H4 (cell line): ENCODE measurements at regions not wholly inside any gene's neighbourhood (a gene's known extent, or its start where the extent isn't known, plus 50 kb on each side); places are given as distances from the start of the nearest gene placed in this dataset.
"Not testable (repeated sequence)": the region's sequence is repeated elsewhere in the genome, so short reads cannot be mapped to it uniquely, and the experiment has no call there.

Experiments used
- DNase-seq: peaks from one replicate; pipeline ENCODE4 v3.0.0-alpha.2; 2015; ENCODE audit warnings: low spot score

GRCh38 chr4:132266374-132266773, 882.7 kb upstream of the PCDH10 start:
- no peak for DNase-seq

- no peak for DNase-seq
These were observed 881.8 kb upstream of the PCDH10 start for GRCh38 chr4:132267321-132267720.

GRCh38 chr4:132269303-132269990, 879.6 kb upstream of the PCDH10 start:
- DNase-seq = no peak

DNA sequence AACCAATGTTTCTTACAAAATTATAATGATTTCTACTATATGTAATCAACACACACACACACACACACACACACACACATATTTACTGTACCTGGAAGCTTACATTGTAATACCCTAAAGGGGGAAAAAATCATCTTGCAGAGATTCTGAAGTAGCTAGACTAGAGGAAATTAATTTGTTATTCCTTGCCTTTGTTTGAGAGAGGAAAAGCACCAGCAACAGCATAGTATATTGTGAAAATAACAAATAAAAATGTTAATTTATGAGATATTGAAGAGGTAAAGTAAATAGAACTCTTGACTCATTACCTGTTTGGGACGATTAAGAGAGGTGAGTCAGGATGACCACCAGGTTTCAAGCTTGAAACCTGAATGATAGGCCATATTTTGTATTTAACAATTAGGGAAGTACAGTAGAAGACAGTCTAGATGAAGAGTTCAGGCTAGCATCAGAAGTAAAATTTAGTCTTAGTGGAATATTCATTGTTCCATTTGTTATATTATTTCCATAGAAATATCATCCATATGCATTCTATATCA, 873.4 kb upstream of the PCDH10 start:
- no peak for DNase-seq

- no peak for DNase-seq
These were observed 872.9 kb upstream of the PCDH10 start for GRCh38 chr4:132276185-132276584.

DNA sequence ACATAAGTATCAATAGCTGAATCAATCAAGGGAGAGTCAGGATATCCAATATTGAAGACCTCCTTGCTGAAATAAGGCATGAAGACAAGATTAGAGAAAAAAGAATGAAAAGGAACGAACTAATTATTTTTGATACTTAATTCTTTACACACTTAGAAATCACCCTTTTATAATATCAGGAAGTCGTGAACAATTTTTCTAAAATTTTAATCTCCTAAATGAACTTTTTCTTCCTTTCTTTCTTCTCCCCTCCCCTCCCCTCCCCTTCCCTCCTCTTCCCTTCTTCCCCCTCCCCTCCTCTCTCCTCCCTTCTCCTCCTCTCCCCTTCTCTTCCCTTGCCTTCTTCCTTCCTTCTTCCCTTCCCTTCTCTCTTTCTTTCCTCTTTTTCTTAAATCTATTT, 872.1 kb upstream of the PCDH10 start:
- no peak for DNase-seq

DNA sequence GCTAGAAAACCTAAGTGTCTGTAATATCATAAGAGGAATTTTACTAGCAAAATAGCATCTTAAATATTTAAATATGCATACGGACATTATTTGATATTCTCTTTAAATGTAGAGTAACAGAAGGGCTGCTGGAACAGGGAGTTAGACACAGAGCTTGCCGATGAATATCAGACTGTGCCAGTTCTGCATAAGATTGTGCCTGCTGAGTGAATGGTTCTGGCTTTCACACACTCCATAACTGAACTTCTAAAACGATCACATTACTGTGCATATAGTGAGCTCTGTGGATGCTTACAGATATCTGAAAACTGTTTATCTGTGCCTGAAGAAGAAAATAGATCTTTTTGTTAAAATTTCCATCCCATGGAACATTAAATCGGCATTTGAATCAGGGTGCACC, 867.4 kb upstream of the PCDH10 start:
- no peak for DNase-seq

GRCh38 chr4:132284910-132285426, 864.1 kb upstream of the PCDH10 start:
- DNase-seq = no peak

GRCh38 chr4:132297346-132297745, 851.7 kb upstream of the PCDH10 start:
- DNase-seq = peak; percentile 11

DNA sequence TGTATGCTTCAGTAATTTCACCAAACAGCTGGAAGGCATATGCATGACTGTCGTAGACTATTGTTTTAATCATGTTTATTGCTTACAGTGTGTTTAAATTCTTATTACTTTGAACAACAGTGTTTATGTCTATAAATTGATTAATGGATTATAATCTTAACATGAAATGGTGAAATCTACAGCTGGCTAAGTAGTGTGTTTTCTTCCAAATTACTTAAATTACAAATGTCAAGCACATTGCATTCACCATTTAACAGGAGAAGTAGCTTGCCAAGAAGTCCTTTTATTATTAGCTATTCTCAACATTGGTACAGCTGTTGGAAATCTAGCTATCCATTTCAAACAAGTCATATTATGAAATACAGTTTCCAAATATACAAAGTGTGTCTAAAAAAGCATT, 849.3 kb upstream of the PCDH10 start:
- DNase-seq = no peak

- no peak for DNase-seq
These were observed 836.6 kb upstream of the PCDH10 start for GRCh38 chr4:132312521-132312920.

- DNase-seq = no peak
These were observed 835.2 kb upstream of the PCDH10 start for GRCh38 chr4:132313852-132314251.

DNA sequence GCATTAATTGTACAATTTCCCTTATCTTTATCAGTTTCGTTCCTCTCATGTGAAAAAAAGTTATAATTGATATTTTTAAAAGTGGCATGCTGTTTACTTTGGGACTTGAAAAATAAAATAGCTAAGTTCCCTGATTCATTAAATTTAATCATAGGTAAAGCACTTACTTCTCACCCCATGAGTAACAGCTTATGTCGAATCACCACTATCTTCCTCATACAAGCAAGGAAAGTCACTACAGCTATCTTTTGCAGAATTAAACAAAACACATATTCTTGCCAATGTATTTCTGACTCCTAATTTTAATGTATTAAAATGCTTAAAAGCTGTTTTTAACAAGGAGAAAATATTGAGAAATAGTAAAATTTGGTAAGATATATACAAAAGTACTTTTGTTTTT, 832.4 kb upstream of the PCDH10 start:
- DNase-seq = no peak

GRCh38 chr4:132317923-132318322, 831.2 kb upstream of the PCDH10 start:
- no peak for DNase-seq

GRCh38 chr4:132328761-132329160, 820.3 kb upstream of the PCDH10 start:
- DNase-seq = no peak

- no peak for DNase-seq
These were observed 818.1 kb upstream of the PCDH10 start for GRCh38 chr4:132330994-132331393.

DNA sequence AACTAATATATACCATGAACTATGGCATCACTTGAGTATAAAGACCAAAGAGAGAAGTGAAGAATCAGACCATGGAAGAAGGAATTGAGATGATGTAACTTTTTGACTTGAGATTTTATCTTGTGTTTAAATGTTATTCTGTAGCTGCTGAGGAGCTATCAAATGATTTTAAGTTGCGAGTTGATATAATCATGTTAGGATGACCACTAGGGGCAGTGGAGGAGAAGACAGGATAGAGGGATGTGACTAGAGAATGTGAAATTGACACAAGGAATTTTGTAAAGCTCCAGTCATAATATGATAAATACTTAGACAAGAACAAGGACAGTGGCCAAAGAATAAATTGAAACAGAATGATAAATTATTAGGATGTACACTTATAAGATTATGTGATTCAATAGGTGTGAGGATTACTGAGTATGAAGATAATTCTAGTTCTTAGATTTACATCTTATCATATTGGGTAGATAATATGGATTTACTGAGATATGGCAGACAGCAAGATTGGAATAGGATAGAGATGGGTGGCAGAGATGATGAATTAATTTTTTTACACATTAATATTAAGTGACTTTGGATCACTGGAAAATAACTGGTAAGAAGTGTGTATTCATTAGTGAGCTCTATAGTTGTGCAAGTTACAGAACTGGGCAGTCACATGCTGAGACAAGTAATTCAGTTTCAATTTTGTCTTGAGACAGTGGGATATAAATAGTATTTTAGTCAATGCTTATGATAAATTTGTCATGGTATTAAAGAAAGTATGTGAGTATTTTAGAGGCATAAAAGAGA, 816.0 kb upstream of the PCDH10 start:
- DNase-seq = peak; percentile 6

- DNase-seq = no peak
These were observed 815.4 kb upstream of the PCDH10 start for GRCh38 chr4:132333724-132334047.

- DNase-seq = no peak
These were observed 815.0 kb upstream of the PCDH10 start for GRCh38 chr4:132334081-132334480.

- DNase-seq = no peak
These were observed 803.9 kb upstream of the PCDH10 start for GRCh38 chr4:132344924-132345828.

GRCh38 chr4:132346016-132346415, 803.1 kb upstream of the PCDH10 start:
- DNase-seq = no peak

DNA sequence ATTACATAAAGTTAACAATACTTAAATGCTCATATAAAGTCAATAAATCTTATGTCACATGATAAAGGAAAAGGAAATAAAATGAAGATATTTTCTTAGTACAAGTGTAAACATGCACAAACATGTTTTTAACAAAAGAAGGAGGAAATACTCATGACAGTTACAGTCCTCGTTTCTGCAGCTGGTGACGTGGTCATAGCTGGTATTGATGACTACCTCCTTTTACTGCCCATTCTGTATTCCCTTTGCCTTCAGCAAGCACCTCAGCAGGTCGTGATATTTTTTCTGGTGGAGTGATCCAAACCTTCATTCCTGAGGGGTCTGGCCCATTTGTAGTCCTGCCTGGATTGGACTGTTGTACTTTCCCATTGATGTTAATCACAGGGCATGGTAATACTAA, 797.5 kb upstream of the PCDH10 start:
- not testable (repeated sequence) for DNase-seq
